HG02763 (cell line): ENCODE measurements at regions not wholly inside any gene's neighbourhood (a gene's known extent, or its start where the extent isn't known, plus 50 kb on each side); places are given as distances from the start of the nearest gene placed in this dataset.

Experiments
- ATAC-seq: cut with Tn5 transposase; IDR thresholded peaks from one replicate; pipeline ENCODE4 v1.9.1; 2021; ENCODE audit warnings: mild to moderate bottlenecking, moderate library complexity; ENCODE audit not compliant: unreplicated experiment

GRCh38 chr4:144456196-144456595, 189.8 kb upstream of the HHIP start:
- ATAC-seq: no peak

DNA sequence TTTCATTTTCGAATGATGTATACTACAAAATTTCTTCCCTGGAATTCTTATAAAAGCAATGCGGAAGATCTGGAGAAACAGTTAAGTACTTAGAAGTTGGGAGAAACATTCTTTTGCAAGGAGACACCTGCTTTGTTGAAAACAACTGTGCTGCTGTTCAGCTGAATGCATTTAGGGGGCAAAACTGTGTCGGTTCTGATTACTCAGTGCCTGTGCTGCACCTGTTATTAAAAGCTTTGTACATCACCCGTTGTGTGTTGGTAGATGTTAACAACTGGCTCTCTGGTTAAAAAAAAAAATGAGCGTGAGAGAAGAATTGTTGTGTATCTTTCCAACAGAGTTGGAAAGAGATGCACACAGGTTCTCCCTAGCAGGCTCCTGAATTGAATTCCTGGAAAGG, 184.1 kb upstream of the HHIP start:
- no peak for ATAC-seq

GRCh38 chr4:144463236-144463635, 182.7 kb upstream of the HHIP start:
- ATAC-seq: no peak

DNA sequence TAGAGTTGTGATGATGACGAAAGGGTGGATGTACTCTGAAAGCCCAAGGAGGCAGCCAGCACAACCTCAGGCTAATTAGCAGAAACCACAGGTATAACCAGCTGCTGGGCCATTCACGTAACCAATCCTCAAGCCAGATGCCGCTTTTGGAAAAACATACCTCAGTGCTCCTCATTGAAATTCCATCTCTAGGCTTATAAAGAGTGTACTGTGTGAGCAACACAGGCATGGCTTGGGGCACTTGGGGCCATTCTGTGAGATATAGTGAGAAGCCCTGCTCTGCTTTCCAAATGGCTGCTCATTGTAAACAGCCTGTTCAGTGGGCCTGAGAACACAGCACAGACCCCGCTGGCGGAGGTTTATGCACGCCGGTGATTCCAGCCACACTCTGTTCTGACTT, 182.1 kb upstream of the HHIP start:
- ATAC-seq: no peak

DNA sequence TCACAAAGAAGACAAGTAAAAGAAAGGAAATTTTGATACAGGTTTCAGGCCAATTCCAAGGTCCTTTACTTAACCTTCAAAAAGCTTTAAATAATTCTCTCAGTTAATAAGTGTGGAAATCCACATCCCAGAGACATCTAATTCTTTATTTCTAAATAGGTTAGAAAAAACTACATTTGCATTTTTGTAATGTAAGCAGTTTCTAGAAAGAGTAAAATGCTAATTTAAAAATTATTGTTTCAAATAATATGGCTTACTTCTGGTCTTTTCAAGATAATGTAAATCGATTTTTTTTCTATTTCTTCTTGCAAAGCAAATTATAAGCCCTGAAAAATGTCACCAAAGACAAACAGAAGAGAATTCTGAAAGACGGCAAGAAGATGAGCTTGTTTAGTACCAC, 180.4 kb upstream of the HHIP start:
- ATAC-seq: no peak

- no peak for ATAC-seq
Observed at GRCh38 chr4:144480068-144480467, 165.9 kb upstream of the HHIP start.

DNA sequence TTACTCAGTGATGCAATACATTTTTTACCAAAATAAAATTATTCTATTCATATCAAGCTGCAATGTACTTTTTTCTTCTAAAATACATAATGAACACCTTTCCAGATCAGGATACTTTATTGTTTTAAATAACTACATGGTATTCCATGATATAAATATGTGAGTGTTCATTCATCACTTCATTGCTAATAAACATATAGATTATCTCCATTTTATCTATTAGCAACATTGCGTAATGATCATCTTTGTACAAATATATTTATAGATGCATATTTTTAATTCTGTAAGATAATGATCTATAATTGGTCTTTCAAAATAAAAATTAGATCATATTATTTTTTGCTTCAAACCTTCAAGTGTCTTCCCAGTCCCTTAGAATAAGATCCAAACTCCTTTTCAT, 156.1 kb upstream of the HHIP start:
- ATAC-seq: no peak

DNA sequence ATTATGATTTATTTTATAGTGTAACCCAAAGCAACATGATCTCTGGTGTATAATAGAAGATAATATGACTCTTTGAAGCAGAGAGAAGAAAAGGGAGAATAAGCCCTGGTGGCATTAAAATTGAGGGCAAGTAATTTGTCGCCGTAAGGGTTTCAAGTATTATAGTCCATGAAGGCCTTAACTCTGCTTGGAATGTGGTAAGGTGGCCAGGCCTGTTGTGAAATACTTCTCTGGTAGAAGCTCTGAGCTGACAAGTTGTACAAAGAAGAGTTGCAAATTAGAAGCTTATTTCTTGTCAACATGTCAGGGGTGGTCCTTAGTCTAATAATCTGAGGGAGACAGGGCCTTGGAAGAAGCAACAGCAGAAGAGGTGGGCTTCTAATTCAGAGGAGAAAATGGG, 151.7 kb upstream of the HHIP start:
- no peak for ATAC-seq

- no peak for ATAC-seq
Observed at GRCh38 chr4:144495944-144496343, 150.0 kb upstream of the HHIP start.

GRCh38 chr4:144499777-144500176, 146.2 kb upstream of the HHIP start:
- ATAC-seq: no peak

DNA sequence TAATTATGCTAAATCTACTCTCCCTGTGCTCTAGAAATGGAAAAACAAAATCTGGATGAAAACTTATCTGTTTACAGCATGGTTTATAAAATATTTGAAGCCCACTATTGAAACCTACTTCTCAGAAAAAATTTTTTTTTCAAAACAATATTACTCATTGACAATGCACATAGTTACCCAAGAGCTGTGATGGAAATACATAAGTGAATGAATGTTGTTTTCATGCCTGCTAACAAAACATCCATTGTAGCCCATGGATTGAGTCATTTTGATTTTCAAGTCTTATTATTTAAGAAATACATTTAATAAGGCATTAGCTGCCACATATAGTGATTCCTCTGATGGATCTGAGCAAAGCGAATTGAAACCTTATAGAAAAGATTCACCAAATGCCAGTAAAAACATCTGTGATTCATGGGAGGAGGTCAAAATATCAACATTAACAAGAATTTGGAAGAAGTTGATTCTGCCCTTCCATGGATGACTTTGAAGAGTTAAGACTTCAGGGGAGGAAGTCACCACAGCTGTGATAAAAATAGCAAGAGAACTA, 144.7 kb upstream of the HHIP start:
- ATAC-seq: no peak

DNA sequence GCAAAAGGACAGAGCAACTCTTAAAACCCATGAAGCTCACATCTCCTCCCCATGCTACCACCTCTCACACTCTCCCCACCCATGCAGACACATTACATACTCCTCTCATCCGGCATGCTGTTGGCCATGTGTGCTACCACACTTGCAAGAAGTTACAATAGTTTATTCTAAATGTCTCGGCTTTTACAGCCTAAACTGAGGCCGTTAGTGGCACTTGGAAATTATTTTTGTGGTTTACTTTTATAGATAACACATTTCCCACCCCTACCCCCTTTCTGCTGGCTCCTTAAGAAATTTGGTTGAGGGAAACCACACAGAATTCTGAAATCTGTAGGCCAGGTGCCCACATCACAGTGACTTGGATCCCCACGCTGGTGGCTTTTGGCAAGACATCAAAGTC, 141.1 kb upstream of the HHIP start:
- ATAC-seq: no peak

- ATAC-seq: no peak
Observed at GRCh38 chr4:144507311-144508101, 138.4 kb upstream of the HHIP start.

DNA sequence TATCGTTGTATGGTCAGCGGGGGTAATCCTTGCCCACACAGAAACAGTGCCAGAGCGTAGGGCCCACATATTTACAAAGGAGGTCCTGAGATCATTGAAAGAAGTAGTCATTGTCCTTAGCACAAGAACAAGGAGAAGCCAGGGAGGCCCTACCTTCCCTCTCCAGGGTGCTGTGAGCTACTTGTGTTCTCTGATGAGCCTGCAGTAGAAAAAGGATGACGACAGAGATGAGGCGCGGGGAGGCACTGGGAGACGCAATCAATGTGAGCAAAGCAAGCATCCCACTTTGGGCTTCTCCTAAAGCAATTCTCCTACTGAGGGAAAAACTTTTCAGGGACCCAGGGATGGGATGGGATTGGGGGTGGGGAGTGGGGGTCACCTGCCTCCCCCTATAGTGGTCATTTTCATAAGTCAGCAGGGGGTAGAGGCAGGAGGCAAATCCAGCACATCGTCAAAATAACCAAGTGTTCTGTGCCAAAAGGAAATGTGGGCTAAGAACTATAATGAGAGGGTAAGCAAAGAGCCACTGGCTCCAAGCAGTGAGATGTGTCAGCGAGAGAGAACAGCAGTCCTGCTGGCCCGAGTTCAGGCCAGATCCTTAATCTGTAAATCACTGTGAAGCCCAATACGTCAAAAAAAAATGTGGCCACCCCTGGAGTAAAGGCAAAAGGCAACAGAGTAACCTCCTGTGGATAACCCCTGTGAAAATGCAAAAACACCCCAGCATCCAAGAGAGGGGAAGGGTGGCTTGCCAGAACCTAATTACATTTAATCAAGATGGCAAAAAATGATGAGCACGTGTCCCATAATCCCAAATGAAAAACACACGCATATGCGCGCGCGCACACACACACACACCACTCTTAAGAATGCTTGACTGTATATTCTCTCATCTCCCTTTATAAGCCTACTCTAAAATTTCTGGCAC, 136.6 kb upstream of the HHIP start:
- no peak for ATAC-seq

DNA sequence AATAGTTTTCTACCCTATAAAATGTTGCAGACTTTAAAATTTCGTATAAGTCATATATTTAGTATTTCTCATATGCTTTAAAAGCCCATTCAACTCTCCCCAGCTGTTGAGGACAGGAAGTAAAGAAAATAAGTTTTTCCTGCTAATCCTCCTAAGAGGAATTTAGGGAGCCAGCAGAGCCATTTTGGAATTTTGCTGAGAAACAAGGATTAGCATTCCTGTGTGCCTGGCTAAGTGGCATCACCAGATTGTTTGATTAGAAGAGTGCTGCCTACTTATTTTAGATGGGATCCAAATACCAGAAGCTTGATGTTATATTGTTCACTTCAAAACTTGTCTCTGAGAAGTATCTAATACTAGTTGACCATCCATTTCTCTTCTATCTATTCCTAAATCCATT, 131.2 kb upstream of the HHIP start:
- no peak for ATAC-seq

DNA sequence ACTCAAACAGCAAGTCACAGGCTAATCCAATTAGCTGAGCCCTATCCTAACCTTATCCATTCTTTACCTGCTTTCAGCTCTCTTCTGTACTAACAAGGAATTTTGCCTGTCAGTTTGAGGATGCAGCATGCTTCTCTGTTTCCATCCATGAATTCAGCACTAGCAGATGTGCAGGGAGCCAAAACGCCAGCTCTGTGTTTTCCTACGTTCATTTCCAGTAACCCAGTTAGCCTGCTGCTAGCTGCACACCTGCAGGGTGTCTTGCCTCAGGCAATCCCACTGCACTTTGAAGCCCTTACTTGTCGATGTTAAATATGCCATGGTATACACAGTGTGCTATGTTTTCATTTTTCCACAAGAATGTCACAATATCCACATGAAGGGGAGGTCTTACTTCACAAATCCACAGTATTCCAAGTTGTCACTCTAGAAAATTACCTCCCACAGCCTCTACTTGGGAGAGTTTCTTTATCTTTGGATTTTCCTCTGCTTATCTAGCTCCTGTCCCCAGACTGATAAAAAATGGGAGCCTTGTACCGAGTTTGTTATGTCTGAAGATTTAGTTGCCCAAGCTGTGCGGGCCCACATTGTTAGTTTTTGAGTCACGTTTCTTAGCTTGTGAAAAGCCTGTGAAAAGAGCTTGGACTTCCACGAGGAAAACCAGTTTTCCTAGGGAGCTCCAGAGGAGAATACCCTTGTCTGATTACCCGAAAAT, 127.6 kb upstream of the HHIP start:
- no peak for ATAC-seq

GRCh38 chr4:144531841-144532240, 114.1 kb upstream of the HHIP start:
- ATAC-seq: no peak

GRCh38 chr4:144547678-144548298, 98.2 kb upstream of the HHIP start:
- peak; percentile 99 for ATAC-seq

DNA sequence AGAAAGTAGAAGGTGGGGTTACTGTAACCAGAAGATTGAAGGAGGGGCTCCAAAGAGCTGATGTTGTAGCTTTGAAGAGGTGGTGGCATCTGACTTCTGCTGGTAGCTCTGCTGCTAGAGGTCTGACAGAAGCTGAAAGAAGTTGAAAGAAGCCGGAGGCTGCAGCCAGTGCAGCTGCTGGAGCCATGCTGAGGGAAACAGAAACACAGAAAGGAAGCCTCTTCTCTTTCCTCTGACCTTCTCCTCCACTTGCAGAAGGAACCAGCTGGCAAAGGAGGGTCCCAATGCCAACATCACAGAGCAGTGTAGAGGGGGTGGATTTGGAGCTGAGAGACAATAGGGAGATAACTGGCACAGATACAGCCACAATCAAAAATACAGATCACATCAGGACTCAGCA, 89.3 kb upstream of the HHIP start:
- ATAC-seq: no peak

DNA sequence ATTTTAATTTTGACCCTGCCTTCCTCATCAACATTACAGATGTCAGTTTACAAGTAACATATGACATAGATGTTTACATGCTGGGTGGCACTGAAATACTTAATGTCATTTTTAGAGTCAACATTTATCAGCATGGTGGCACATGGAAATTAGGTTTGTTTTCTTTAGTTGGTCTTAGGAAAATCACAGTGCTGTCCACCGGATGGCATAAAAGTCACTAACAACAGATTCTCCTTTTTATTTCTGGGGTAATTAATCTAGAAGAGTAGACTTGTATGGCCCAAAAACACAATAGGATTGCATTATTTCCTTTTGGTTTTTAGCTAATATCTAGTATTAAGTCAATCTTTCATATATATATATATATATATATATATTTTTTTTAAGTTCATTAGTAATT, 88.6 kb upstream of the HHIP start:
- no peak for ATAC-seq
